Memory B cell (primary cell): ENCODE measurements at regions not wholly inside any gene's neighbourhood (a gene's known extent, or its start where the extent isn't known, plus 50 kb on each side); places are given as distances from the start of the nearest gene placed in this dataset.

Experiments used
- ATAC-seq: fragments of 150-1000 bp; cut with Tn5 transposase; 2 replicates; pipeline ENCODE4 v1.10.0; 2021; ENCODE audit warnings: low read depth, mild to moderate bottlenecking, moderate library complexity
- DNase-seq, 2 donors: peaks; one replicate each; pipeline ENCODE4 v3.0.0; 2022; ENCODE audit warnings: low spot score in 2 of 2
- H3K27ac Mint-ChIP-seq: one replicate; pipeline ENCODE4 v1.8.0; 2022; ENCODE audit warnings: mild to moderate bottlenecking, moderate library complexity, mixed read lengths
- H3K27me3 Mint-ChIP-seq: one replicate; pipeline ENCODE4 v1.8.0; 2022; ENCODE audit warnings: mixed read lengths
- H3K36me3 Mint-ChIP-seq: one replicate; pipeline ENCODE4 v1.8.0; 2022; ENCODE audit warnings: mild to moderate bottlenecking, mixed read lengths
- H3K4me1 Mint-ChIP-seq: one replicate; pipeline ENCODE4 v1.8.0; 2022; ENCODE audit warnings: mixed read lengths
- H3K4me3 Mint-ChIP-seq: one replicate; pipeline ENCODE4 v1.8.0; 2022; ENCODE audit warnings: mild to moderate bottlenecking, moderate library complexity, mixed read lengths
- H3K9me3 Mint-ChIP-seq: one replicate; pipeline ENCODE4 v1.8.0; 2022; ENCODE audit warnings: mixed read lengths

DNA sequence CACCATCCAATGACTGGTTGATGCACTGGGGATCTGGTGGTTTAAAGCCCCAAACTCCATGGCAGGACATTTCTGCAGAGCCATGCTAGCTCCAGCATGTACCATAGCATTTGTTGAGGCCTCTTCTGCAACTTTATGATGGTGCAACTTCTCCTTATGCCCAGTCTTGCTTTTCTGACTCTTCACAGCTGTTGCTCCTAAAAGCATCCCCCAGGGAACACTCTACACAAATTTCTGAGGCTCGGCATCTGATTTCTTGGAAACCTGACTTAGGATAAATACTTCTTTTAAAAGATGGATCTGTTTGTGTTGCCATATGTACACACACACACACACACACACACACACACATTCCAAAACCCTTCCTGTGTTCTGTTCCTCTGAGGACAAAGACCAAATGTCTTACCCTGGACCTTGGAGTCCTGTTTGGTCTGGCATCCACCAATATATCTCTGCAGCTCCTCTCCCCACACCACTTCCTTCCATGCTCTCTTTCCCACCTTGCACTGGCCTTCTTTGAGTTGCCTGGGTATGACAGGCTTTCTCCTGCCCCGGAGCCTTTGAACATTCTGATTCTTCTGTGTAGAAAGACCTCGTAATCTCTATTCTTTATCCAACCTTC is 388.5 kb upstream of the ZNF507 start:
- H3K9me3 Mint-ChIP-seq: peaks cover 10% of the 10 kb centered on the region
- H3K27me3 Mint-ChIP-seq: no peaks in the 10 kb centered on the region
- ATAC-seq (no peak), DNase-seq (no peak)
- no peak overlapping the region for H3K27ac Mint-ChIP-seq
- H3K36me3 Mint-ChIP-seq: no peaks in the 10 kb centered on the region
- no peaks in the 10 kb centered on the region for H3K4me1 Mint-ChIP-seq
- no peak overlapping the region for H3K4me3 Mint-ChIP-seq

- H3K36me3 Mint-ChIP-seq: no peaks in the 10 kb centered on the region
Observed at GRCh38 chr19:31957711-31958110, 387.7 kb upstream of the ZNF507 start.

GRCh38 chr19:31959527-31960018 is 385.8 kb upstream of the ZNF507 start:
- Mint-ChIP-seq H3K4me1 (no peaks in the 10 kb centered on the region), H3K4me3 (no peak overlapping the region), H3K9me3 (peaks cover 12% of the 10 kb centered on the region), H3K27ac (no peak overlapping the region), H3K36me3 (no peaks in the 10 kb centered on the region), H3K27me3 (no peaks in the 10 kb centered on the region)
- no peak for DNase-seq
- no peak for ATAC-seq

More at GRCh38 chr19:31957711-31958110, 387.7 kb upstream of the ZNF507 start:
- Mint-ChIP-seq H3K4me1 (no peaks in the 10 kb centered on the region), H3K27me3 (no peaks in the 10 kb centered on the region), H3K9me3 (peaks cover 11% of the 10 kb centered on the region), H3K27ac (no peak overlapping the region), H3K4me3 (no peak overlapping the region)
- DNase-seq (no peak), ATAC-seq (no peak)

GRCh38 chr19:31960474-31960873 is 384.9 kb upstream of the ZNF507 start:
- Mint-ChIP-seq H3K4me3 (no peak overlapping the region), H3K36me3 (no peaks in the 10 kb centered on the region), H3K9me3 (peaks cover 12% of the 10 kb centered on the region), H3K27ac (no peak overlapping the region), H3K27me3 (no peaks in the 10 kb centered on the region), H3K4me1 (no peaks in the 10 kb centered on the region)
- DNase-seq (no peak), ATAC-seq (no peak)

GRCh38 chr19:31961191-31961590 is 384.2 kb upstream of the ZNF507 start:
- H3K27me3 Mint-ChIP-seq: no peaks in the 10 kb centered on the region
- ATAC-seq: no peak
- H3K4me1 Mint-ChIP-seq: no peaks in the 10 kb centered on the region
- no peak overlapping the region for H3K27ac Mint-ChIP-seq
- H3K9me3 Mint-ChIP-seq: peaks cover 11% of the 10 kb centered on the region
- no peak overlapping the region for H3K4me3 Mint-ChIP-seq
- no peak for DNase-seq
- H3K36me3 Mint-ChIP-seq: no peaks in the 10 kb centered on the region

GRCh38 chr19:31961667-31962066 is 383.7 kb upstream of the ZNF507 start:
- no peak for ATAC-seq
- no peak for DNase-seq
- no peak overlapping the region for H3K4me3 Mint-ChIP-seq
- H3K9me3 Mint-ChIP-seq: peaks cover 10% of the 10 kb centered on the region
- H3K36me3 Mint-ChIP-seq: no peaks in the 10 kb centered on the region
- H3K27me3 Mint-ChIP-seq: no peaks in the 10 kb centered on the region
- no peaks in the 10 kb centered on the region for H3K4me1 Mint-ChIP-seq
- H3K27ac Mint-ChIP-seq: no peak overlapping the region

DNA sequence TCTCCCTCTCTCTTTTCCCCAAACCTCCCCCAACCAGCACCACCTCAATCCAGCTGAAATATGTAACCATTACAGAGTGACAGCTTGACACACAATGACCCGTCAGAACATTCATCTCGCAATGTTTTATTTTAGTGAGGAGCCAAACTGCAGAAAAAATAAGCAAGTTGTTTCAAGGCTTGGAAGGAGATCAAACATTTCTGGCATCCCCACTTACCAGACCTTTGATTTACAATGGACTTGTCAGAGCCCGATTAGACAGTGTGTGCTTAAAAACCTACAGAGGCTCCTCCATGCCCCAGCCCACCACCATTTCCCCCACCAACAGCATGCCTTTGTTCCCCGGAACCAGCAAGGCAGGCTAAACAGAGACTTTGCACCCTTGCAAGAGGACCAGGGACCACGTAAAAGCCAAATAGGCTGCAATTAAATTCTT is 382.8 kb upstream of the ZNF507 start:
- H3K4me1 Mint-ChIP-seq: no peaks in the 10 kb centered on the region
- H3K9me3 Mint-ChIP-seq: peaks cover 8% of the 10 kb centered on the region
- H3K27me3 Mint-ChIP-seq: no peaks in the 10 kb centered on the region
- no peaks in the 10 kb centered on the region for H3K36me3 Mint-ChIP-seq
- no peak for ATAC-seq
- H3K27ac Mint-ChIP-seq: no peak overlapping the region
- H3K4me3 Mint-ChIP-seq: no peak overlapping the region
- DNase-seq: no peak

- H3K9me3 Mint-ChIP-seq: peaks cover 8% of the 10 kb centered on the region
Observed at GRCh38 chr19:31963746-31964145, 381.7 kb upstream of the ZNF507 start.

GRCh38 chr19:31969016-31969415 is 376.4 kb upstream of the ZNF507 start:
- peaks cover 8% of the 10 kb centered on the region for H3K9me3 Mint-ChIP-seq

More at GRCh38 chr19:31963746-31964145, 381.7 kb upstream of the ZNF507 start:
- Mint-ChIP-seq H3K27me3 (no peaks in the 10 kb centered on the region), H3K27ac (no peak overlapping the region), H3K4me3 (no peak overlapping the region), H3K4me1 (no peaks in the 10 kb centered on the region), H3K36me3 (no peaks in the 10 kb centered on the region)
- DNase-seq (no peak), ATAC-seq (no peak)

GRCh38 chr19:31970027-31970461 is 375.4 kb upstream of the ZNF507 start:
- no peaks in the 10 kb centered on the region for H3K36me3 Mint-ChIP-seq
- H3K4me3 Mint-ChIP-seq: no peak overlapping the region
- ATAC-seq (no peak), DNase-seq (no peak)
- no peaks in the 10 kb centered on the region for H3K4me1 Mint-ChIP-seq
- H3K9me3 Mint-ChIP-seq: peaks cover 7% of the 10 kb centered on the region
- H3K27ac Mint-ChIP-seq: no peak overlapping the region
- no peaks in the 10 kb centered on the region for H3K27me3 Mint-ChIP-seq

More at GRCh38 chr19:31969016-31969415, 376.4 kb upstream of the ZNF507 start:
- H3K27ac Mint-ChIP-seq: no peak overlapping the region
- no peaks in the 10 kb centered on the region for H3K4me1 Mint-ChIP-seq
- no peaks in the 10 kb centered on the region for H3K36me3 Mint-ChIP-seq
- DNase-seq: no peak
- H3K27me3 Mint-ChIP-seq: no peaks in the 10 kb centered on the region
- ATAC-seq: no peak
- no peak overlapping the region for H3K4me3 Mint-ChIP-seq

GRCh38 chr19:31974290-31974689 is 371.1 kb upstream of the ZNF507 start:
- H3K36me3 Mint-ChIP-seq: no peaks in the 10 kb centered on the region

DNA sequence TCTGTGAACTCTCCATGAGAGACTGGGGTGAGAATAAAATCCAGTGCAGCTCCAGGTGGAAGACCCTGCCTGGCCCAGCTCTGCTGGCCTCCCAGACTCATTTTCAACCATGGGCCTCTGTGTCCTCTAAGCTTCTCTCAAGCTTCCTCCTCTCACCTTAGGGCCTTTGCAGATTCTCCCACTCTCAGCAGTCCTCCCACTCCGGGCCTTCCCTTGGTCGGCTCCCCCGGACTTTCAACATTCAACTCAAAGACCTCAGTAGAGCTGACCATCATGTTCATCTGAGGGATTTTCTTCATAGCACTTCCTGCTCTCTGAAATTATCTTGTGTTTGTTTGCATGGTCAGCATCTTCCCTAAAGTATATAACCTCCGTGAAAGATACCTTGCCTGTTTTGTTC is 370.5 kb upstream of the ZNF507 start:
- no peak for ATAC-seq
- H3K4me1 Mint-ChIP-seq: no peaks in the 10 kb centered on the region
- no peak overlapping the region for H3K27ac Mint-ChIP-seq
- DNase-seq: no peak
- no peaks in the 10 kb centered on the region for H3K36me3 Mint-ChIP-seq
- no peaks in the 10 kb centered on the region for H3K27me3 Mint-ChIP-seq
- H3K9me3 Mint-ChIP-seq: peaks cover 5% of the 10 kb centered on the region
- H3K4me3 Mint-ChIP-seq: no peak overlapping the region

More at GRCh38 chr19:31974290-31974689, 371.1 kb upstream of the ZNF507 start:
- no peak for DNase-seq
- Mint-ChIP-seq H3K27ac (no peak overlapping the region), H3K4me1 (no peaks in the 10 kb centered on the region), H3K9me3 (peaks cover 5% of the 10 kb centered on the region), H3K27me3 (no peaks in the 10 kb centered on the region), H3K4me3 (no peak overlapping the region)
- ATAC-seq: no peak

- no peaks in the 10 kb centered on the region for H3K36me3 Mint-ChIP-seq
- peaks cover 9% of the 10 kb centered on the region for H3K9me3 Mint-ChIP-seq
- ATAC-seq (no peak), DNase-seq (no peak)
- H3K4me1 Mint-ChIP-seq: no peaks in the 10 kb centered on the region
- H3K4me3 Mint-ChIP-seq: no peak overlapping the region
- H3K27me3 Mint-ChIP-seq: no peaks in the 10 kb centered on the region
- H3K27ac Mint-ChIP-seq: no peak overlapping the region
Observed at GRCh38 chr19:31975461-31975860, 369.9 kb upstream of the ZNF507 start.

DNA sequence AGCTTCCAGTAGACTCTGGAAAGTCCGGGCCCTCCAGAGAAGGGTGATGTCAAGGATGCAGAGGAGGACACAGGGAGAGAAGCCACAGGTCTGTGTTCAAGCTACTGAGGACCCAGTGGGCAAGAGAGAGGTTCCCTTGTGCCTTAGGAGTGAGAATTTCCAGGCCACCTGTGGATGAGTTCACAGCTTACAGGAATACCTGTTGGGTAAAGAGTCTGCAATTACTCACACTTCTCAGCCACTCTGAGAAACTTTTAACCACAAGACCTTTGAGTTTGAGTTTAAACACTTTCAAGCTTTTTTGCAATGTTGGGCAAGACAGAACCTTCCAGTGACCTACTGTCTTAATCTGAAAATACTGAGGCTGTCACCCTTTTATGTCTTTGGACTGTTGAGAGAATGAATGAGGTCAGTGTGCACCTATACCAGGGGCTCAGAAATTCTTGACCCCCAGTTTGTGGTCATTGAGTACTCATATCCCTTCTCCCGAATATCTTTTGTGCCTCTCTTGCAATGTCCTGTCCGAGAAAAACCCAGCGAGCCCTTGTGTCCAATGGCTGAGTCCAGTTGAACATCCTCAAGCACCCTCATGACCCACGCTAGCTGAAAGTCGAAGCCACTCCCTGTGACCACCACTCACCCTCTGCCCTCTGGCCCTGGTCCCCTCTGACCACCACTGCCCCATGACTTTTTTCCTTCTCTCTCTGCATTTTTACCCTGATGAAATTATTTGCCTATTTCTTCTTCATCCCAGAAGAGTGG is 368.5 kb upstream of the ZNF507 start:
- H3K4me1 Mint-ChIP-seq: no peaks in the 10 kb centered on the region
- no peak overlapping the region for H3K4me3 Mint-ChIP-seq
- H3K9me3 Mint-ChIP-seq: peaks cover 9% of the 10 kb centered on the region
- H3K27me3 Mint-ChIP-seq: no peaks in the 10 kb centered on the region
- no peaks in the 10 kb centered on the region for H3K36me3 Mint-ChIP-seq
- no peak overlapping the region for H3K27ac Mint-ChIP-seq
- no peak for DNase-seq
- no peak for ATAC-seq
